DND-41 (cell line): ENCODE measurements at regions not wholly inside any gene's neighbourhood (a gene's known extent, or its start where the extent isn't known, plus 50 kb on each side); places are given as distances from the start of the nearest gene placed in this dataset.

Experiments
- ATAC-seq: fragments of 200-7000 bp; cut with Tn5 transposase; 3 replicates; pipeline ENCODE4 v1.9.1; 2021; ENCODE audit warnings: low read depth; ENCODE audit not compliant: insufficient read depth
- DNase-seq: peaks from one replicate; pipeline ENCODE4 v3.0.0-alpha.2; 2020
- H2AFZ ChIP-seq: 2 replicates; pipeline ENCODE4 v1.6.0; 2012; ENCODE audit warnings: low read depth, low read length
- H3K27ac ChIP-seq: 2 replicates; pipeline ENCODE4 v1.5.1; 2012; ENCODE audit warnings: low read length, inconsistent platforms
- H3K27me3 ChIP-seq: fragments of 200-600 bp; sonication (generic); 2 replicates; pipeline ENCODE4 v1.6.0; 2012; ENCODE audit warnings: low read length, mild to moderate bottlenecking, inconsistent platforms; ENCODE audit not compliant: insufficient read depth, poor library complexity
- H3K36me3 ChIP-seq: 2 replicates; pipeline ENCODE4 v1.5.1; 2012; ENCODE audit warnings: low read length, inconsistent platforms; ENCODE audit not compliant: insufficient read depth
- H3K4me1 ChIP-seq: 2 replicates; pipeline ENCODE4 v1.5.1; 2012; ENCODE audit warnings: mild to moderate bottlenecking, low read length; ENCODE audit not compliant: insufficient read depth
- H3K4me2 ChIP-seq: 2 replicates; pipeline ENCODE4 v1.6.0; 2012; ENCODE audit warnings: mild to moderate bottlenecking, moderate library complexity, low read length, inconsistent platforms; ENCODE audit not compliant: insufficient read depth
- H3K4me3 ChIP-seq, 2 experiments: fragments of 200-600 bp in 1 of 2; shearing (Covaris generic) in 1 of 2; 2 replicates each; pipeline ENCODE4 v1.5.1; 2012 to 2016; ENCODE audit warnings: inconsistent platforms in 2 of 2, low read length in 2 of 2, mild to moderate bottlenecking in 2 of 2, low read depth in 1 of 2, moderate library complexity in 1 of 2
- H3K79me2 ChIP-seq: 2 replicates; pipeline ENCODE4 v1.6.0; 2012; ENCODE audit warnings: low read length, inconsistent platforms; ENCODE audit not compliant: insufficient read depth
- H3K9ac ChIP-seq: 2 replicates; pipeline ENCODE4 v1.6.0; 2012; ENCODE audit warnings: low read depth, mild to moderate bottlenecking, inconsistent platforms, low read length, moderate library complexity
- H3K9me3 ChIP-seq: 2 replicates; pipeline ENCODE4 v1.5.1; 2012; ENCODE audit warnings: low read length, moderate library complexity, mild to moderate bottlenecking, inconsistent platforms; ENCODE audit not compliant: insufficient read depth, severe bottlenecking
- H4K20me1 ChIP-seq: 2 replicates; pipeline ENCODE4 v1.6.0; 2012; ENCODE audit warnings: low read length; ENCODE audit not compliant: insufficient read depth
- EZH2 ChIP-seq: IDR thresholded peaks from 3 replicates; pipeline ENCODE4 v1.6.1; 2012; ENCODE audit warnings: borderline replicate concordance, low read depth, mild to moderate bottlenecking, moderate library complexity, low read length, inconsistent platforms; ENCODE audit not compliant: severe bottlenecking
- TF ChIP-seq, protein P1 (sequence below): IDR thresholded peaks from 2 replicates; pipeline ENCODE4 v1.5.1; 2012; ENCODE audit warnings: borderline replicate concordance, low read length, moderate library complexity, mild to moderate bottlenecking; ENCODE audit not compliant: poor library complexity, severe bottlenecking; ENCODE audit errors: extremely low read depth

DNA sequence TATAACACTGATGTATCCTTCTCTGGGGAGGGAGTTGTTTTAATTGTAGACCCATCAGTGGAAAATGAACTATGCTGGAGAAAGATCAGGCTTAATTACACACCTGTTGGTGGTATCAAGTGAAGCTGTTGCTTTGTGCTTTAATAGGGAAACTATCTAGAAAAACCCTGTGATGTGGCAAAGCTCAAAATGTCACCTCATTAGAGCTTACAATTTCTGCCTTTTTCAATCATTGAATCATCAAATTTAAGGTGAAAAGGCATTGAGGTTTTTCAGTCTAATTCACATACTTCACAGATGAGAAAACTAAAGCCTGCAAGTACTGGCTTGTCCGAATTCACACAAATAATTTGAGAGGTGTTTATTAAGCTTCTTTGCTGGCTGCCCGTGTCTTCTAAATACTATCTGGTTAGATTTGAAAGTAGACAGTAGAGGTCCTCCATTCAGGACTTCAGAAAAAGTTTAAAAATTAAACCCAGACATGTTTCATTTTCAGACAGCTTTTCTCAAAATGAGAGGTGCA is 143.3 kb upstream of the MAP3K7 start:
- 0 out of 2 replicates have a peak overlapping the region, but pooled peaks have one; percentile 15 for H2AFZ ChIP-seq
- DNase-seq = no peak
- peak; percentile 61 for ATAC-seq

DNA sequence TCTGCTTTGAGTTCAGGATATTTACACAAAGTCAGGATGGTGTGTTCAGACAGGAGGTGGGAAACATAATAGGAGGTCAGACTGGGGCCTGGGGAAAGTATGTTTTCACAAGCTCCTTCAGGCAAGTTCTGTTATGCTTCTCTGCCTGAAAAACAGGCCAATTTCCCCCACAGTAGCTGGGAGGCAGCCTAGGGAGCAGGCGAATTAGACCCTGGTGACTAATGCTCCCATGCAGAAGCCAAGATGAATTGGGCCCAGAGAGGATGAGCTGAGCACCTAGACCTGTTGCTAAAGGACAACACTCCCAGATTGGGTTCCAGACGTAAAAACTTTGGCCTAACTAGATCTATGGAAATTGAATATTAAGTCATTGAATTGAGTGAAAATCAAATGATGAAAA is 142.2 kb upstream of the MAP3K7 start:
- Histone ChIP-seq H2AFZ (no peak overlapping the region), H3K9ac (no peak overlapping the region), H3K9me3 (no peaks in the 10 kb centered on the region), H3K4me2 (no peak overlapping the region), H3K27me3 (no peaks in the 10 kb centered on the region), H3K4me3 (no peak overlapping the region), H4K20me1 (no peaks in the 10 kb centered on the region), H3K27ac (no peak overlapping the region), H3K36me3 (no peaks in the 10 kb centered on the region), H3K4me1 (peaks cover 13% of the 10 kb centered on the region), H3K79me2 (no peaks in the 10 kb centered on the region)
- no peak for DNase-seq
- no peak for TF ChIP-seq EZH2
- TF ChIP-seq, protein P1, sequence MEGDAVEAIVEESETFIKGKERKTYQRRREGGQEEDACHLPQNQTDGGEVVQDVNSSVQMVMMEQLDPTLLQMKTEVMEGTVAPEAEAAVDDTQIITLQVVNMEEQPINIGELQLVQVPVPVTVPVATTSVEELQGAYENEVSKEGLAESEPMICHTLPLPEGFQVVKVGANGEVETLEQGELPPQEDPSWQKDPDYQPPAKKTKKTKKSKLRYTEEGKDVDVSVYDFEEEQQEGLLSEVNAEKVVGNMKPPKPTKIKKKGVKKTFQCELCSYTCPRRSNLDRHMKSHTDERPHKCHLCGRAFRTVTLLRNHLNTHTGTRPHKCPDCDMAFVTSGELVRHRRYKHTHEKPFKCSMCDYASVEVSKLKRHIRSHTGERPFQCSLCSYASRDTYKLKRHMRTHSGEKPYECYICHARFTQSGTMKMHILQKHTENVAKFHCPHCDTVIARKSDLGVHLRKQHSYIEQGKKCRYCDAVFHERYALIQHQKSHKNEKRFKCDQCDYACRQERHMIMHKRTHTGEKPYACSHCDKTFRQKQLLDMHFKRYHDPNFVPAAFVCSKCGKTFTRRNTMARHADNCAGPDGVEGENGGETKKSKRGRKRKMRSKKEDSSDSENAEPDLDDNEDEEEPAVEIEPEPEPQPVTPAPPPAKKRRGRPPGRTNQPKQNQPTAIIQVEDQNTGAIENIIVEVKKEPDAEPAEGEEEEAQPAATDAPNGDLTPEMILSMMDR = no peak
- no peak for ATAC-seq

More for the DNA sequence above, 143.3 kb upstream of the MAP3K7 start:
- Histone ChIP-seq H3K4me2 (no peak overlapping the region), H3K9me3 (no peaks in the 10 kb centered on the region), H3K4me3 (no peak overlapping the region), H3K27ac (no peak overlapping the region), H3K27me3 (no peaks in the 10 kb centered on the region), H3K36me3 (no peaks in the 10 kb centered on the region), H3K4me1 (peaks cover 13% of the 10 kb centered on the region), H3K9ac (no peak overlapping the region), H4K20me1 (no peaks in the 10 kb centered on the region), H3K79me2 (no peaks in the 10 kb centered on the region)
- TF ChIP-seq, protein P1 = no peak
- TF ChIP-seq EZH2 = no peak

DNA sequence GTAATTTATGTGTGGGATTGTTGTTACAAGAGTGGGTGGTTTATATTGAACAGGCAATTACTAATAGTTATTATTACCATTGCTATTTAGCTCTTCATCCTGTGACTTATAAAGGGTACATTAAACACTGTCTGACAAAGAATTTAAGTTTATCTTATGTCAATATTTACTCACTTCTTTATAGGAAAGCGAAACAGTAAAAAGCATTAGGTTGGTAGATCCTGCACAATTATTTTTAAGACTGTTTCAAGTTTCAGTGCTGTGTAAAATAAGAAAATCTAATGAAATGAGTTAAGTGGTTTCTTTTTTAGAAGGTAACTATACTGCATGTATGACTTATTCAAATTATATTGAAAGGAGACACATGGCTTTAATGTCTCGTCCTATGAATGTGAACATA is 135.8 kb upstream of the MAP3K7 start:
- no peaks in the 10 kb centered on the region for H3K4me1 ChIP-seq
- no peaks in the 10 kb centered on the region for H3K9me3 ChIP-seq
- no peak for ATAC-seq
- H3K4me2 ChIP-seq = no peak overlapping the region
- no peak overlapping the region for H3K4me3 ChIP-seq
- TF ChIP-seq, protein P1 = no peak
- no peak for TF ChIP-seq EZH2
- H3K79me2 ChIP-seq = no peaks in the 10 kb centered on the region
- H3K27me3 ChIP-seq = no peaks in the 10 kb centered on the region
- H2AFZ ChIP-seq = no peak overlapping the region
- no peak overlapping the region for H3K27ac ChIP-seq
- H3K9ac ChIP-seq = no peak overlapping the region
- H4K20me1 ChIP-seq = no peaks in the 10 kb centered on the region
- DNase-seq = no peak
- H3K36me3 ChIP-seq = no peaks in the 10 kb centered on the region

DNA sequence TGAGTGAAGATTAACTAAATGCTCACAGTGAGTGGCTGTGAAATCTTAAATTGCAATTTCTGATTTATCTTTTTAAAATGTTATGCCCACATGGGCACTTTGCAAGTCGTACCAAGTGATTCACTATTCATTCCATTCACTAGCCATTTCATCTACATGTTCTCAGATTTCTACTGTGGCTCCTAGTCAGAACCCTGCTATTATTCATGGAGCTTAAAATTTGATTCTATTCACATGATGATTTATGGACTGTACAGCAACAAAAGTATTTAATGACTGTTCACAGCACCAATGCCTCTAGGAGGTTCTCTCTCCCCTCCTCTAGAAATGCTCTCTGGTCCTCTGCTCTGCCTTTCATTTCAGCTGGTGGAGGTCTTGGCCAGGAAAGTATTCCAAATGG is 133.5 kb upstream of the MAP3K7 start:
- H3K27me3 ChIP-seq = no peaks in the 10 kb centered on the region
- no peaks in the 10 kb centered on the region for H3K4me1 ChIP-seq
- H3K9ac ChIP-seq = no peak overlapping the region
- no peaks in the 10 kb centered on the region for H3K79me2 ChIP-seq
- H3K36me3 ChIP-seq = no peaks in the 10 kb centered on the region
- no peak overlapping the region for H3K4me2 ChIP-seq
- no peak overlapping the region for H3K27ac ChIP-seq
- DNase-seq (no peak), ATAC-seq (no peak)
- no peaks in the 10 kb centered on the region for H3K9me3 ChIP-seq
- H3K4me3 ChIP-seq = no peak overlapping the region
- TF ChIP-seq EZH2 = no peak
- TF ChIP-seq, protein P1 = no peak
- no peaks in the 10 kb centered on the region for H4K20me1 ChIP-seq
- no peak overlapping the region for H2AFZ ChIP-seq
